NCI-H69 (cell line): ENCODE measurements at regions not wholly inside any gene's neighbourhood (a gene's known extent, or its start where the extent isn't known, plus 50 kb on each side); places are given as distances from the start of the nearest gene placed in this dataset.
A peak's percentile ranks its signal among the peaks of the same experiment; 100 is the strongest.
"Not testable (repeated sequence)": the region's sequence is repeated elsewhere in the genome, so short reads cannot be mapped to it uniquely, and the experiment has no call there.

Source experiments
- DNase-seq: peaks from one replicate; lab custom pipeline; 2025; lab: John Stamatoyannopoulos, UW

DNA sequence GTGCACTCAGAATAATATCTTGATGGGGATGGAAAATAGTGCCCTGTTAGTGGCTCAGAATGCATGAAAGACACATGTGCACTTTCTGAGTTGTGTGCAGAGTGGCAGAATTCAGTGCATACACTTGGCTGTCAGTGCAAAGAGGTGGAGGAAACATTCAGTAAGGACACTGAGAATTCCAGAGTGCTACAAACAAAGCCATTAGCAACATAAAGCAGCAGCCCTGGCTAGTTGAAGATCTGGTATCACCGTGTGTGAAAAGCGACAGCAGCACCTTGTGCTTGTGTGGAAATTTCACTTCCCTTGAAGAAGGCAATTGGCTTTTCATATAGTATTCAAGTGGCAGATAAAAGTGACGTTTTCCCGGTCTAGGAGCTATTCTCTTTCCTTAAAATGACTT, 810.4 kb downstream of the TRIML1 start:
- no peak for DNase-seq

DNA sequence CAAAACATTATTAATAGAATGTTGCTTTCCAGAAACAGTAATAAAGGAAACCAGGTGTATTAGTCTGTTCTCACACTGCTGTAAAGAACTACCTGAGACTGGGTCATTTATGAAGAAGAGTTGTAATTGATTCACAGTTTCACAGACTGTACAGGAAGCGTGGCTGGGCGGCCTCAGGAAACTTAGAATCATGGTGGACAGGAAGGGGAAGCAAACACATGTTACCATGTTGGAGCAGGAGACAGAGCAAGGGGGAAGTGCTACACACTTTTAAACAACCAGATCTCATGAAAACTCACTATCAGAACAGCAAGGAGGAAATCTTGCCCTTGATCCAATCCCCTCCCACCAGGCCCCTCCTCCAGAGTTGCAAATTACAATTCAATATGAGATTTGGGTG, 815.8 kb downstream of the TRIML1 start:
- DNase-seq = no peak

DNA sequence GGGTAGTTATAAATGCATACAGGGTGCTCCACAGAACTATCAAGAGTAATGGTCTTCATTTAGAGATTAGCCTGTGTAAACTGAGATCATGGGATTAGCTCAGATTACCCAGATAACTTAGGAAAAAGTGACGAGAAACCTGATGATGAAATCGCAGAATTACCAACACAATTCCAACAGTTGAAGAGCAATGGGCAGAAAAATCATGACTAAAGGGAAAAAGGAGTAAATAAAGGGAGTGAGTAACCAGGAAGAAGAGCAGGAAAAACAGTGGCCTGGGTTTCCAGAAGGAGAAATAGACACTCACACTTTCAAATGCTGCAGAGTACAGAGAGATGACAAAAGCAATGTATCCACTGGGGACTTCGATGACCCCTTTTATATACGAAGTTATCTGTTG, 817.3 kb downstream of the TRIML1 start:
- DNase-seq = no peak

DNA sequence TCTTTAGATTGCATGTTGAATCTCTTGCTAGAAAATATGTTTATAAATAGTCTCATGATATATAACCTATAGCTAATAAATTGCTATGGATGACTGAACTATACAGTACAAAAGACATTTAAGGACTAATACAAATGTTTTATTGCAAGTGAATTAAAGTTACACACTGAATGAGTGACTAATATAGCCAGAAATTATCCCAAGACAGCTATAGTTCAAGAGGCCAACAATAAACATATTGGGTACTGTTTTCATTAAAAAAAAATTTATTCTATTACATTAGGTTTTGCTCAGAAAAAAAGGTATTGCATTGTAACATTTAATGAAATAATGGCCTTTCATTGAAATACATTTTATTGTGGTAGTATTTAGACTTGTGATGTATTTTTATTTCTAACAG, 819.1 kb downstream of the TRIML1 start:
- no peak for DNase-seq

DNA sequence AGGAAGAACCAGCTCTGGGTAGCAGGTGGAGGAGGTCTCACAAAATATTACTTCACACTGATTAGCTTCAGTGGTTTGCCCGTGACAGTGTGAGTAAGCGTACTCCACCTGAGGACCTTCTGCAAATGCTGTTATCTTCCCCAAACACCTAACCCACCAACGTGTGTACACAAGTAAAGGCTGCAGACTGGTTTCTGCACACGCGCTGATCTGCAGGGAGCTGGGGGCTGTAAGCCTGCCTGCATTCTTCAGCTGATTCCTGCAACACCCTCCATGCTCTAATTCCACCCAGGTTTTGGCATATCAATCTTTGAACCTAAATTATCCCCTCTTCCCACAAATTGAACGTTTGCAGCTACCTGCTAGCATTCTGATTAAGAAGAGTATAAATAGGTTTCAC, 820.2 kb downstream of the TRIML1 start:
- DNase-seq = no peak

DNA sequence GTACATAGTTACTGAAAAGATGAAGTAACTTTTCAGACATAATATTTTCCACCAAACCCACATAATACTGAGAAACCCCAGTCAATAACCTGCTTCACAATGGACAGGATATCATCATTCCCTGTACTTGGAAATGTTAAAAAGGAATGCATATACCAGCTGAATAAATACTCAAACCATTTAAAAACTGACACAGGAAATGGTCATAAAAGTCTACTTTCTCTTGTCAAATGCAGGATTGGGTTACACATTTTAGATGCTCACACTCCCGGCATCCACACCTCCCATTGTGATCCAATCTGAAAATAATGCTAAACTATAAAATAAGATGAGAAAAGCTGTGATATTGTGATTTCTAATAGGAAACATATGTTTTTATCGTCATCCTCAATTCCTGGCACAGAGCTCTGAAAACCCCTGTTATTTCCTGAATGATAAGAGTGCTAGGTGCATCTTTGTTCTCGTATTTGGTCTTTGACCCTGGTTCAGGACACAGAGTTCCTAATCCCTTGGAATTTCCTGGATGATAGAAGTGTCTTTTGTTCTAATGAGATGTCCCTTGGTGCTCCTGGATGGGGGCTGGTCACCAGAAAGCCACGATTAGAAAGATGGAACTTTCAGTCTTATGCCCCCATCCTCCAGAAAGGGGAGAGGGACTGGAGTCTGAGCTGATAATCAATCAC, 821.3 kb downstream of the TRIML1 start:
- no peak for DNase-seq

DNA sequence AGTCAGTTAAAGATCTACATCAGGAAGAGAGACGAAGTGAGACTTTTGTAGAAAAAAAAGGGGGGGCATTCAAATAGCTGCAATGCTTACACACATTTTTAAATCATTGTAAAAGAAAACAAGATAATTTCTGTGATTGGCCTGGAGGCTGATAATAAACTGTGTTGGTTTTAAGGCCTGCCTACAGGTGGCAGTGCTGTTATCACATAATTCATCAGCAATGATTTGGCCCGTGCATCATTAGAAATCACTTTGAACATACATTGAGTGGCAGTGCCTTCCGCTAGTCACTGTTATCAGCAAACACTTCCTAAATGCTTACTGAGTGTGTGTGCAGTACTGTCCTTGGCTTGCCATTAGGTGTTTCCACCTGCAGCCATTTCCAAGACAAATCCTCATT, 831.9 kb downstream of the TRIML1 start:
- DNase-seq = peak; percentile 56

DNA sequence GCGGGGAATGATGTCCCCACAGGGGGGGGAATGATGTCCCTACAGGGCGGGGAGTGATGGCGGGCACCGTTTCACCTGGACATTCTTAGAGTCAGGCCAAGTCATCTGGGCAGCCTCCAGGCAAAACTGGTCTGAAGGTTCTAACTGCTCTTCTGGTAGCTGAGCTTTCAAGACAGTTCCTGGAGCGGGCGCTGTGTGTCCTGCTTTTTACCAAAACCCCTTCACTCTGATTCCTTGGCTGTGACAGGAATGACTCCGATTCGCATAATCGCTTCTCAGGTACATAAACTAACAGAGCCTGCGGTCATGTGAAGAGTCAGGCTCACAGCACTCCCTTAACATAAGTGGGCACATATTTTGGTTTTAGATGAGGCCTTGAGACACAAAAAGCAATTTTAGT, 836.0 kb downstream of the TRIML1 start:
- peak; percentile 82 for DNase-seq

DNA sequence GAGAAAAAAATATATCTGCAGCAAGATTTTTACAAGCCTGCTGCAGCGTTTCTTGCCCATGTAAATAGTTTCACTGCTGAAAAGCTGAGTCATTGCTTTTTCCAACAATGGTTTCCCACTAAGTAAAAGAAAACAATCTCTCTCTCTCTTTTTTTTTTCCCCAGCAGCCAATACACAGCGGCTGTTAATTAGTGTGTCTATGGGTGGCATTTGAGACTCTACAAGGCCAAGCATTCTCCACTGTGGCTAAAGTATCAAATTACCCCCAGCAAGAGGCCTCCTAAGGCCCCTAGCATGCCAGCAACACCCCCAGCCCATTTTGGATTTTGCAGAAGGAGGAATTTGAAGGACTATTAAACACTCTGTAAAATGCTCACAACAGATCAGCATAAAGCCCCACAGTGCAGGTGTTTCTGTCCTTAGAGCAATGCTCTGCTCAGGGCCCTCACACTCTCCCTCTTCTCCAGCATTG, 837.4 kb downstream of the TRIML1 start:
- DNase-seq = peak; percentile 84

DNA sequence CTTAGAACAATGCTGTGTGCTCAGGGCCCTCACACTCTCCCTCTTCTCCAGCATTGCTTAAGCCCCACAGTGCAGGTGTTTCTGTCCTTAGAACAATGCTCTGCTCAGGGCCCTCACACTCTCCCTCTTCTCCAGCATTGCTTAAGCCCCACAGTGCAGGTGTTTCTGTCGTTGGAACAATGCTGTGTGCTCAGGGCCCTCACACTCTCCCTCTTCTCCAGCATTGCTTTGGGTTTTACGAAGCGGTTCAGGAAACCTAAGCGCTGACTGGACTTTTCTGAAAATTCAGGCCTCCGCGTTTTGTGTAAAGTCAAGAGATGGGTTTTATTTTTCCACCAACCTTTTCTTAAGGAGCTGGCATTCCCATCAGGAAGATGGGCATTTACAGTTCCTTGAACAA, 838.0 kb downstream of the TRIML1 start:
- peak; percentile 28 for DNase-seq

DNA sequence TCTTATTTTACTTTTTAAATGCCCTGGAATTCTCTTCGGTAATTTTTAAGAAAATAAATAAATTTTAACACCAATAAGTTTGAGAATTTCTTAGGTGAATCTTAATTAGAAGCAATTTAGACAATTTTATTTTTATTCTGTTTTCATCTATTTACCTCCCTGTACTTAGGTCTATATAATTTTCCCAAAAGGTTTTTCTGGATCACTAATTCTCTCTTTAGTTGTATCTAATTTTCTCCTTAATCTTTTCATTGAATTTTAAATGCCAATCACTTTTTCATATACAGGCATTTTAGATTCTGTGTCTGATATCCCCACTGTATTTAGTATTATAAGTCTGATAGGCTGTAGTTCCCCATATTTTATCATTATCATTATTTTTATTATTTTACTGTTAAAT, 845.3 kb downstream of the TRIML1 start:
- DNase-seq = no peak

DNA sequence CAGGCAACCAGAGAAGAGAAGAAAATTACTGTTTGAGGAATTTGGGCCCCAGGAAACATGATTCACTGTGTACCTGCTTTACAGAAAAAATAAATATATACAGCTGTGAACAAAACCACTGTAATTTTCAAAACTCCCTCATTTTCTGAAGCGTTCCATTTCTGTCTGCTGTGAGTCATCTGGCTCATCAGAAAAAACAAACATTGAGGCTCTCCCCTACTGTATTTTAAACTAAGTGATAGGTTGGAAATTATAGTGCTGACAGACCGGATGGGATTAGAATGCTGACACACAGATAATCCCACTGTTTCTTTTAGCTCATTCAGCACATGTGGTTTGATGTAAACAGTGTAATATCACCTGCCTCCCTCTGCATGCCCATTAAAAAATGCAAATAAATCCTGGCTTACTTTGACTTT, 847.0 kb downstream of the TRIML1 start:
- DNase-seq = peak; percentile 88

DNA sequence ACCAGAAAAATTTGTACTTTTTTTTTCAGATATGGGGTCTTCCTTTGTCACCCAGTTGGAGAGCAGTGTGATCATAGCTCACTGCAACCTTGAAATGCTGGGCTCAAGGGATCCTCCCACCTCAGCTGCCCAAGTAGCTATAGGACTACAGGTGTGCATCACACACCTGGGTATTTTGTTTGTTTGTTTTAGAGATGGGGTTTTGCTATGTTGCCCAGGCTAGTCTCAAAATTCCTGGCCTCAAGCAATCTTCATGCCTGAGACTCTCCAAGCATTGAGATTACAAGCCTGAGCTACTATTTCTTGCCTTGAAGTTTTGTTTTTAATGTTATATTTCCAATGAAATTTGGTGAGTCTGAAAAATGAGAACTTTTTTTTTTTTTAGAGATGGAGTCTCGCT, 847.8 kb downstream of the TRIML1 start:
- DNase-seq = peak; percentile 39

DNA sequence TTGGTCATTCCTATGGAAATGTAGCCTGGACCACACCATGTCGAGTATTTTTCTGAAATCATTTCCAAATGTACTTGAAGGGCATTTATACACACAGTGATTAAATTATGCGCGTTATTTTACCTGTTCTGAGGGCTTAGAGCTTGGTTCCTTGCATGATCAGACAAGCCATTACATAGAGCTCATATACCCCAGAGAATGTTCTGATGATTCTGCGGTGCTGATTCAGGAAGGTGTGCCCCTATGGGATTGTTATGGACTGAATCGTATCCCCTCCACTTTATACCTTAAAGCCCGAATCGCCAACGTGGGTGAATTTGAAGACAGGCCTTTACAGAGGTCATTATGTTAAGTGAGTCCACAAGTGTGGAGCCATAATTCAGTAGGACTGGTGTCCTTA, 848.9 kb downstream of the TRIML1 start:
- DNase-seq = no peak

DNA sequence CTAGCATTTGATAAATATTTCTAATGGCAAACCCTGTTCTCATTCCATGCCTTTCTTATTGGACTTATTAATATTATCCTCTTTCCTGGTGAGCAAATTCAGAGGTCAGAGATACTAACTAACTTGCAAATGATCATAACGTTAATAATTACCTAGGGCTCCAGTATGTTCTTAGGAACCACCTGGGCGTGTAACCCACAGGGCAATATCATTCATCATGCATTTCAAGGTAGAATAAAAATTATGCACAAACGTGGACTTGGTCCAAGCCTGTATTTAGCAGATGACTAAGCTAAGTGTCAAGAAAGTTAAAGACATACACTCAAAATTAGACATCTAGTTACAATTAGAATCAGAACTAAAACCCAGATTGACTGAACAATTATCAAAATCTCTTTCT, 850.1 kb downstream of the TRIML1 start:
- peak; percentile 70 for DNase-seq

DNA sequence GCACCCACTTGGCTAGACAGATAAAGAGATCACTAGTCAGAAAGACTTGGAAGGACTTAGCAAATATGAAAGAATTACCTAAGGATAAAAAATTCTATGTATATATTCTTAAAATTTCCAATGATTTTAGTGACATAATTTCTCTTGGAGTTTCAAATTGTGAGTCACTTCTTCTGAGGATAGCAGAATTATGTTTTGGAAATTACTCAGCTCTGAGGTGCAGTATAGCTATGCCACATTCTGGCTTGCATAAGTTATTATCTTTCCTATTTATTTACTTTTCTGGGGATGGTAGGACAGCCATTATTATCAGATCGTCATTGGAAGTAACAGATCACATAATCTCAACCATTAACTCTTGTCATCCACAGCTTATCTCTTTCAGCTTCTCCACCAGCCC, 853.5 kb downstream of the TRIML1 start:
- DNase-seq = no peak

DNA sequence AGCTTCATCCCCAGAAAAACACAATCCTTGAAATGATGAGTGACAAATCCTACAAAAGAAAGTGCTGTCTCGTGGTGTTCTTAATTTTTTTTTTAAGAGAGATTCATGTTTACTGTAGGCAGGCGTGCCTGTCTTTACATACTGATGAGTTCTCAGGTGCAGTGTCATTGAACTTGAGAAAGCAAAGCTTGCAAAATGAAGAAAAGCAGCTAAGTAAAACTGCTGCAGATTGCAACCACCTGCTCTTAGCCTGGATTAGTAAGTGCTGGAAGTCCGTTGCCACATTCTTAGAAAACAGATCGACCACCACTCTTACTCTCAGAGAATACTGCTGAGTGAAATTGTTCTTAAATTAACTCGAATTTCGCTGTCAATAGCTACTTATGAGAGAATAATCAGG, 854.6 kb downstream of the TRIML1 start:
- DNase-seq = peak; percentile 60

DNA sequence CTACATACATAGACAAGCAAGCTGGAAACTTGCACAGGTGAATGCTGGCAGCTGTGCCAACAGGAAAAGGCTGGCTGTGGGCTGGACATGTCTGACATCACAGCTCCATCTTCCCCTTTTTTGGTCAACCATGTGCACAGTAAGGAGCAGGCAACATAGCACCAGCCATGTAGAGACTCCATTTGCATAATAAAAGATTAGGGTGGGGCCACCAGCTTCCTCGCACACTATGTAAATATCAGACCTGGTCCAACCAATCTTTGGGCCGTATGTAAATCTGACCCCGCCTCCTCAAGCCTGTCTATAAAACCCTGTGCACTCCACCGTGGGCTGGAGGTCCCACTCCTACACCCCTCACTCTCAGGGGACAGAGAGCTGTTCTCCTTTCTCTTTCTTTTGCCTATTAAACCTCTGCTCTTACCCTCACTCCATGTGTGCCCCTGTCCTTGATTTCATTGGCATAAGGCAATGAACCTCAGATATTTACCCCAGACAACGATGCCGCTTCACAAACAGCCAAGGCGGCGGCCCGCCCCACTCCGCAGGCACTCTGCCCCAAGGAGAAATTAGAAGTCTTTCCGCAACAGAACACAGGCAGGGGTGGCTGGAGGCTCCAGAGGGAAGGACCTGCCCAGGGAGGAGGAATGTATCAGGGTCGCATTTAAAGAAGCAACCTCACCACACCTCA, 862.2 kb downstream of the TRIML1 start:
- peak; percentile 38 for DNase-seq

DNA sequence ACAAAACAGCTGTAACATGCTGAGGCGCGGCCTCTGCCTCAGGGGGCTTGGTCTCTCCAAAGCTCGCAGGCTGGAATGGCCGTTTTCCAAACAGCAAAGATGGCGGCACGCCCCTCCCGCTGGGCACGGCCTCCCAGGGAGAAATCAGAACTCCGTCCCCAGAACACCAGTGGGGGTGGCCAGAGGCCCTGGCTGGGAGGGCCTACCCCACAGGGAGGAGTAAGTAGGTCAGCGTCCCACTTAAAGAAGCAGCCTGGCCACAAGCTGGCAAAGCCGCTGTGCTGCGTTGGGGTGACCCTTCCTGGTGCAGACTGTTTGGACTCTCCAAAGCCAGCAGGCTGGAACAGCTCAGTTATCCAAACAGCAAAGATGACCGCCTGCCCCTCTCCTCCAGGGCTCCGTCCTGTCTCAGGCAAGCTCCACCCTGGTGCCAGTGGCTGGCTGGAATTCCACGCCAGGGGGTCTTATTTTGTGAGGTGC, 862.8 kb downstream of the TRIML1 start:
- DNase-seq = no peak

DNA sequence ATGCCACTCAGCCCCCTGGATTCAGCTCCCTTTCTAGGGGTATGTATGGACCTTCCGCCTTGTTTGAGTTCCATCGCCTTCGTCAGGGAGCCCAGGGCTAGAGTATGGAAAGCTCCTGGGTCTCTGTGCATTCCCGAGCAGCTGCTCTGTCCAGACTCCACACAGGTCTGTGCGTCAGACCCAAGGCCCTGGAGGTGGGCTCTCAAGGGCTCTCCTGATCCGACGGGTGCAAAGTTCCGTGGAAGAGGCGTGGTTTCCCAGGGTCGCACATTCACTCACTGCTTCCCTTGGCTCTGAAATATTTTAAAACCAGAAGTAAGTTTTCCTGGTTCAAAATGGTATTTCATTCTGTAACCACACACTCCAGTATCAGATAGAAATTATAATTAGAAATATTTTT, 863.2 kb downstream of the TRIML1 start:
- DNase-seq = no peak

DNA sequence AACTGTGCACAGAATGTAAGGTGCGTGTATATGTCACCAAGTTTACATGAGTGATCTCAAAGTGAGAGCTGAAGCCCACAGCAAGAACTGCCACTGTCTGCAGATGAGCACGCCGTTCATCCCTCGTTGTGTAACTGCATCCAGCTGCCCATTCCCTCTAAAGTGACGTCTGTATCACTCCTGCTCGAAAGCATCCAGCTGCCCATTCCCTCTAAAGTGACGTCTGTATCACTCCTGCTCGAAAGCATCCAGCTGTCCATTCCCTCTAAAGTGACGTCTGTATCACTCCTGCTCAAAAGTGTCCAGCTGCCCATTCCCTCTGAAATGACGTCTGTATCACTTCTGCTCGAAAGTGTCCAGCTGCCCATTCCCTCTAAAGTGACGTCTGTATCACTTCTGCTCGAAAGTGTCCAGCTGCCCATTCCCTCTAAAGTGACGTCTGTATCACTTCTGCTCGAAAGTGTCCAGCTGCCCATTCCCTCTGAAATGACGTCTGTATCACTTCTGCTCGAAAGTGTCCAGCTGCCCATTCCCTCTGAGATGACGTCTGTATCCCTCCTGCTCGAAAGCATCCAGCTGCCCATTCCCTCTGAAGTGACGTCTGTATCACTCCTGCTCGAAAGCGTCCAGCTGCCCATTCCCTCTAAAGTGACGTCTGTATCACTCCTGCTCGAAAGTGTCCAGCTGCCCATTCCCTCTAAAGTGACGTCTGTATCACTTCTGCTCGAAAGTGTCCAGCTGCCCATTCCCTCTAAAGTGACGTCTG, 871.4 kb downstream of the TRIML1 start:
- not testable (repeated sequence) for DNase-seq

DNA sequence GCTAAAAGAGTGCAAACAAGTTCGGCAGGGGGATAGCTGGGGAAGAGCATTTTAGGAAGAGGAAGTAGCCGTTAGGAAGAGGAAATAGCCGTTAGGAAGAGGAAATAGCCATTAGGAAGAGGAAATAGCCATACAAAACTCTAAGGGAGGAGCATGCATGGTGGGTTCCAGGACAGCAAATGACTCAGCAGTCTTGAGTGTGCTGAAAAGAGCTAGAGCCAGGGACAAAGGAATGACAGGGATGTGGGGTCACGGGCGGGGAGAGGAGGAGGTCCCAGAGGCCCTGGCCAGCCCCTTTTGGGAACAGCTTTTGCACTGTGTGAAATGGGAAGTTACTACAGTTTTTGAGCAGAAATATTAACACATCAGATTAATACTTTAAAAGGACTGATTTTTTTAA, 882.6 kb downstream of the TRIML1 start:
- no peak for DNase-seq
